Activated CD8-positive, alpha-beta memory T cell treated with anti-CD3 and anti-CD28 coated beads for 48 hours (primary cell): ENCODE measurements at regions not wholly inside any gene's neighbourhood (a gene's known extent, or its start where the extent isn't known, plus 50 kb on each side); places are given as distances from the start of the nearest gene placed in this dataset.

Source experiments
- DNase-seq, 3 experiments: peaks; one replicate each; pipeline ENCODE4 v3.0.0-alpha.2; 2020; ENCODE audit warnings: low read depth in 2 of 3, low spot score in 2 of 3

DNA sequence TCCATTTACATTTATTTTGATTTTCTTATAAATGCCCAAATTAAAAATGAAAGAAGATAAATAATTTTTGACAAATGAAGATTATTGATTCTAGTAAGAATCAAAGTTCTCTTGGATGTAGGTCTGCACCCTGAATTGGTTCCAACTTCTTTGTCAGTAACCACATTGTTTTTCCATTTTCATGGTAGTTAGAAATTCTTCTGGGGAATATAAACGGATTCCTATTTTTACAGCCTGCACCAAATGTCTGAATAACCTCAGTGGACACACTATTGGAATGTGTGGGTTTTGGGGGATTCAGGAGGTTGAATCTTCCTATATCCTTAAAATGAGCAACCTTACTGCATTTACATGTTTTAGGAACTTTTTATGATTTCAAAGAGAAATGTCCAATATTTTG, 1085.3 kb upstream of the MAP3K7 start:
- DNase-seq, result no peak

DNA sequence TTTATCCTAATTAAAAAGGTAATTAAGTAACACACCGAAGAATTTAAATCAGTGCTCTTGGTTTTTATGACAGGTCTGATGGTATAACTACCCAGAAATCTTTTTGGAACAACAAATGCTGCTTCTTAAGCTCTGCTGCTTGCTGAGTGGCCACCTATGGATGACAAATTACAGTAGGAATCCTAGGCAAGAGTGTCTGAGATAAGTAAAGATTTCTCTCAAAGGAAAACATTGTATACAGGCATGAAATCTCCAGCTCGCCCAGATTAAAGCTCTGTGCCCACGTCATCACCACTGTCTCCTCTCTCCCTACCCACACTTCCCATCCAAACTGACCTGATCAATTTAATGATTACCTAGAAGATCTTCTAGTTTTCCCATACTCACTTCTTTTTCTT, 1083.0 kb upstream of the MAP3K7 start:
- DNase-seq, result no peak

DNA sequence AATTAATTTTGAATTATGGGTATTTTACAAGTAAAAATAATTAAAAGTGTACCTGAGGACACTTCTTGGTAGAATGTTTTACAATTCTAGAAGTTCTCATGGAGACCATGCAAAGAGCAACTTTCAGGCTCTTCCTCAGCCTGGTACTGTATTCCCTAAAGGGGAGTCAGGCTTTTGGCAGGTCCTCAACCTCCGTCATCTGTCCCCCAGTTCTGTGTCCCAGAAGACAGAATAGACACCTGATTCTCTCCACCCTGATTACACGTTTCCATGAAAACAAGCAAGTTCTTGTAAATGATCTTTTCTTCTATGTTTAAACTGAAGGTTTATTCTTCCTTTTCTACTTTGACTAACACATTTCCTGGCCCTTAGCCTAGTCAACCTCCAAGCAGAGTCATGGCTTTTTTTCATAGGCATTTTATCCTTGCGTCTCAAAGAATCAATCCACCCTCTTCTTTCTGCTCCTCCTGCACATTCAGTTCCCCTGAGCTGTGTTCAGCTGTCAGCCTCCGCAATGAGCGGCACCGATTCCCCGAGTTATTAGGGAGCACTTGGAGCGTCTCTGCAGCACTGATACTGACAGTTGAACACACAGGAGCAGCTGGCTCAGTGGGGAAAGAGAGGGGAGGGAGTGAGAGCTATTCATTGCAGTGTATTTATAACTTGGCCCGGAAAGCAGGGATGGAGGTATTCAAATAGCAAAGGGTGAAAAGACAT, 1082.4 kb upstream of the MAP3K7 start:
- no peak for DNase-seq

DNA sequence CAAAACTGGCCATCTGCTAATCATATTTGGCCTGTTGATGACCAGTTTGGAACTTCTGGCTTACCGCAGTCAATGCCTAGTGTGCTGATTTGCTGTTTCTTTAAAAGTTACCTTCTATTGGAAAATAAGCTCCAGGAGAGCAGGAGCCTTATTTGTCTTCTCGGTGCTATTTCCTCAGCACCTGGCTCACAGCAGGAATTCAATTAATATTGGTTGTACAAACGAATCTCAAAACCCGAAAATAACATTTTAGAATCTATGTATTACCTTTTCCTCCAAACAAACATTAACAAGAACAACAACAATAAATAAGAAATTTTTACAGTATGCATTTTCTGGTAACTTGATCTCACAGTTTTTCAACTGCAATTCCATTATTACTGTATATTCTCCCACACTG, 1080.7 kb upstream of the MAP3K7 start:
- DNase-seq, result no peak

DNA sequence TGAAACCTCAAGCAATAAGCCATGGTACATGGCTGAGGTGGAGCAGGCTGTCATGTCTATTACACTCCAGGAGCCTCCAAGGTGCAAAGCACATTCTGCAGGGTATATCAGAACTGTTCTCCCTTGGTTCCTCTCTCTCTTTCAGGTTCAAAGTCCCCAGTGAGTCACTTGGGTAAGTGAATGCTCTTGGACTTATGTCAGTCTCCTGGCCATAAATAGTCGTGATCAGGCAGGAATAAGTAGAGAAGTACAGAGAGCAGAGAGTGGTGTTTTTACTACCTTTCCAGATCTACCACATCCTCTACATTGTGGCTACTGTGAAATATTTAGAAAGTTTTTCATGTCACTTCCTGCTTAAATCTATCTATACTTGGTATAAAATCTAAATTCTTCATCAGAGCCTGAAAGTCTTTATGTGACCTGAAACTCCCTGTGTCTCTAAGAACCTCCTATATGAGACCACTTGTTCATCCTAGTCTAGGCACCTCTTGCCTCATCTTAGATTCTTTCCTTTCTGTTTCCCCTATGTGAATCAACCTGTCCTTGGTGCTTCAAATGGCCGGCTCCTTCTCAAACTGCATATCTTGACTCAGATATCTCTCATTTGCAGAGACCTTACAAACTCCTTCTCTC, 1077.6 kb upstream of the MAP3K7 start:
- no peak for DNase-seq

DNA sequence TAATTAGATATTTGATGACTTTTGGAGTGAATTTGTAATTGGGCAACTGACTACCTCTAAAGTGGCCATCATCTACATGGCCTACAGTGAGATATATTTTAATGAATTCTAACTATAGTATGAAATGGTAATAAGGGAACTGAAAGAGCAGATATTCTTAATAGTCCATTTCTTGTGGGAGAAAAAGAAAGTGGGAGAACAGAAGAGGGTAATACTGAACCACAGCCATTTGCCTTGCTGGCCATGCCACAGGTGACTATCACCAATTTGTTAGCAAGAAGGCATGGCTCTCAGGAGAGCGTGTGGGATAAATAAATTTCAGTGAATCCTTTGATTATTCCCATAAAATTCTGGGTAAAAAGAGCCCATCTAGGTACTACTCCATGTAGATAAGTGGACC, 1074.0 kb upstream of the MAP3K7 start:
- DNase-seq, result no peak

DNA sequence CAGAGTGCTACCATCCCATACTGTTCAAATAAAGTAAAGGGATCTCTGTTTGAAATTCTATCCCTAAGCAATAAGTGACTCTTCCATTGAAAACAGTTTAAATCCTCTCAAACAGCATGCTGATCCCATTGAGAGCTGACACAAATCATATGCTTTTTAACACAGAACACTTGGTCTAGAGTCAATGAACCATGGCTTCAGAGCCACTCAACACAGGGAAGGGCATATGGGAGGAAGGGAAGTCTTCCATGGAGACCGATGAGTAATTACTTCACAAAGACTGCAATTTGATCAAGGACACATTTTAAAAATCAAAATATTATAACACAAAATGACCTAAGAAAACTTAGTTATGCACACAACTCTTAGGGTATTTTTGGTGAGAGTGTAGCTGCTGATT, 1073.0 kb upstream of the MAP3K7 start:
- DNase-seq, result no peak

DNA sequence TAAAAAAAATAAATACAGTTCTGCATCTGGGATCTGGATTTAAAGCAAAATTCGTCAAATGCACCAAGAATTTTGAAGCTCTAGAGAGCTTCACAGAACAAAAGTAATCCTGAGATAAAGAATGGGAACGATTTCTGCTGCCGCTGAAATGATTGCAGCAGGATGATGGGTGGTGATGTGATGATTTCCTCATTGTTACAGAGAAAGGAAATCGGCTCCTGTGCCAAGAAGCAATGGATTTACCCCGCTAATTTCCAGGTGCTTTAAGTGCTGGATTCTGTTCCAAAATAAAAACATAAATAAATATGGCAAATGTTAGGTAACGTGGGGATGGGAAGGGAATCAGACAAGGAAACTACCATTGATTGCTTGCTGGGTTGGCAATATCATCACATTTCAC, 1067.9 kb upstream of the MAP3K7 start:
- no peak for DNase-seq

DNA sequence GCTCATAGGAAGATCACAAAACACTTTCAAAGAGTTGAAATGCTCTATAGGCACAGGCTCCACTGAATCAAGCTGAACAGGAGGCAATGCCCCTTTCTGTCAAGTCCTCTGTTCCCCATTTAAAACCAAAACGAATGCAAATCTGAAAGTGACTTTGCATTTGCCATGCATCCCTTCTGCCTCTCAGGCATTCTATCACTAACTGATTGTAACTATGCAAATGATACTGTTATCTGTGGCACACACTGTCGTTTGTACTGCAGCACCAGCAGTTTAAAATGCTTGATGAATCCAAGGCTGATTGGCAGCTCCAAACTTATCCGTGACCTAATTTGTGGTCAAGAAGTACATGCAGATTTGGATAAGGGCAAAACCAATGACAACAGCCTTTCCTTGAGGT, 1067.5 kb upstream of the MAP3K7 start:
- no peak for DNase-seq

DNA sequence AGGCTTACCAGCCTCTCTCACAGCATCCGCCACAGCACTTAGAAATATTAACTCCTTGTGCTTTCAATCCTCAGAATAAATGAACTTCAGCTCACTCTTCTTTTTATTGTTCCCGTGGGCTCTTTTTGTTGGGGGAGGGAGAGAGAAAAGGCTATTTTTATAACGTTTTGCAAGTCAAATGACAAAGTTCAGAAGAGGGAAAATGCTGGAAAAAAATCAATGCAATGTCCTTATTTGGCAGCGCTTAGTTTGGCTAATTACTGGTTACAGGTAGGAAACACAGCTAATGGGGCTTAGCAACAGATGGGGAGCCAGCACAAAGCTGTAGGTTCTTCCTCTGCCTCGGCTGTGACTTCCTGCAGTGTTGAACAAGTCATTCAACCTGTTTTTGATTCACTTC, 1067.0 kb upstream of the MAP3K7 start:
- no peak for DNase-seq

DNA sequence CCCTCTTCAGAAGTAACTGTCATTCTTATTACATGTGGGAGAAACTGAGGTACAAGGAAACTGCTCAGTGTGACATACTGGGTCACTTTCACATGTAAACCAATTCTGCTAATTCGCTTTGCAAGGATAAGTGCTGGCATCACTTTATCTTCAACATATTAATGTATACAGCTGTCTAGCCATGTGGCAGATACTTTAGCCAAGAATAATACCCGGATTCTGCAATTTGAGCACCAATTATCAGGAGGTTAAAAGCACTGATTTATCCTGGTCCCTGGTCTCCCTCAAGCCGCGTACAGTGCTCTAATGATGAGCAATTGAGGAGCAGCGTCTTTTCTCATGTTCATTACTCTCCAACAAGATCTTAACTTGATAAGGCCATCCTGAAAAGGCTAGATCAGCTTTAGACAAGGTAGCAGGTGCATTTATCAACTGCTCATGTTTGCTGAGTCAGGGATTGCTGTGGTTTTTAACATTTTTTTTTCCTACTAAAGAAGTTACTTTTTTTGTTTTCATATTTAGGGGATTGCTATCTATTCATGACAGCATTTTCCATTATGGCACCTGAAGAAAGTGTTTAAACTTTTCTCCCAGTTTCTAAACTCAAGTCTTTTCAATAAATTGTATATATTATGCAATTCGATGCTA, 1066.3 kb upstream of the MAP3K7 start:
- DNase-seq, result no peak

DNA sequence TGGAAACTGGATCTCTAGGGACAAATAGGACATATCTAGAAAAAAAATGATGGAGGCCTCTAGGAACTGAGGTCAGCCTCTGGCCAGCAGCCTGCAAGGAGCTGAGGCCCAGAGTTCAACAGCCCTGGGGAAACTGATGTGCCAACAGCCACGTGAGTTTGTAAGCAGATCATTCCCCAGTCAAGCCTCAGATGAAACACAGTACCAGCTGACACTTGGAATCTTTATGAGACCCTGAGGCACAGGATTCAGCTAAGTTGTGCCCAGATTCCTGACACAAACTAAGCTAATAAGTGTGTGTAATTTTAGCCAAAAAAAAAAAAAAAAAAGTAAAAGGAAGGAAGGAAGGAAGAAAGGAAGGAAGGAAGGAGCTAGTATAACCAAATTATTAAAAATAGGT, 1059.8 kb upstream of the MAP3K7 start:
- DNase-seq, result no peak

DNA sequence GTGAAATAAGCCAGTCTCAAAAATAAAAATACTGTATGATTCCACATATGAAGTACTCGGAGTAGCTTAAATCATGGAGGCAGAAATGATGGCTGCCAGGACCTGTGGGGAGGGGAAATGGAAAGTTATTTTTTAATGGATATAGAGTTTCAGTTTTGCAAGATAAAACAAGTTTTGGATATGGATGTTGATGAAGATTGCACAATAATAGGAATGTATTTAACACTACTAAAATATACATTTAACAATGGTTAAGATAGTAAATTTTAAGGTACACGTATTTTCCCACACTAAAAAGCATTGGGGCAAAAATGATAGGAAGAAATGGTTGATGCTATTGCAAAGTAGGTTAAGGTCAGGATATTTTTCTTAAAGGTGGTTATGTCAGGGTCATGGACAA, 1058.9 kb upstream of the MAP3K7 start:
- DNase-seq, result no peak

DNA sequence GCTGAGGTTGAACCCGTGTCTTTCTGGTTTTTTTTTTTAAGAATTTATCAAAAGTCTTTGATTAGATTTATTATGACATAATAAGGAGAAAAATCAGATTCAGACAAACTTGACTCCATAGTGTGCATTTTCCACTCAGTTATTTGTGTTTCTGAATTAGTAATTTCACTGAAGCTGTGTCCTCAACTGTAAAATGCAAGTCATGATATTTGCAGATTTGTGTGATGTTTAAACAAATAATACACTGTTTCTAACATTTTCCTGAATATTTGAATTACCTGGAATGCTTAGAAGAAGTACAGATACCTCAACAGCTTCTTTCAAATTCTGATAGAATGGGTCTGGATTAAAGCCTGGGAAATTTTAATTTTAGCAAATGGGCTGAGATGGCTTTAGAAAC, 1050.3 kb upstream of the MAP3K7 start:
- DNase-seq, result no peak

DNA sequence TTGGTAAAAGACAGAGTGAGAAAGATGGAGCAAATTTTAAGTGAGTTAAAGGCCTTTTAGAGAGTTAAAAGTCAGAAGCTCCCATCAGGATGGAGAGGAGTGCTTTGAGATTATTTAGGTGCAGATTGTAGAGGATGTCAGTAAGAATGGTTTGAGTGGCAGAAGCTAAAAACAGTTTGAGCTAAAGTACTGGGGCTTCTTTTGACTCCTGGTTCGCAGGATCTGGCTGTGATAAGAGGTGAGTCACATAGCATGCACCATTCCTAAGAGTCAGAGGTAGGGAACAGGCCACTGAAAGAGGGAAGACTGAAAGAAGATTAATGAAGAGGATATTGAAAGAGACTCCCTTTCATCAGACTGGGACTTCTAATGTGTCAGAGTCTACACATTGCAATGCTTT, 1047.9 kb upstream of the MAP3K7 start:
- DNase-seq, result no peak

DNA sequence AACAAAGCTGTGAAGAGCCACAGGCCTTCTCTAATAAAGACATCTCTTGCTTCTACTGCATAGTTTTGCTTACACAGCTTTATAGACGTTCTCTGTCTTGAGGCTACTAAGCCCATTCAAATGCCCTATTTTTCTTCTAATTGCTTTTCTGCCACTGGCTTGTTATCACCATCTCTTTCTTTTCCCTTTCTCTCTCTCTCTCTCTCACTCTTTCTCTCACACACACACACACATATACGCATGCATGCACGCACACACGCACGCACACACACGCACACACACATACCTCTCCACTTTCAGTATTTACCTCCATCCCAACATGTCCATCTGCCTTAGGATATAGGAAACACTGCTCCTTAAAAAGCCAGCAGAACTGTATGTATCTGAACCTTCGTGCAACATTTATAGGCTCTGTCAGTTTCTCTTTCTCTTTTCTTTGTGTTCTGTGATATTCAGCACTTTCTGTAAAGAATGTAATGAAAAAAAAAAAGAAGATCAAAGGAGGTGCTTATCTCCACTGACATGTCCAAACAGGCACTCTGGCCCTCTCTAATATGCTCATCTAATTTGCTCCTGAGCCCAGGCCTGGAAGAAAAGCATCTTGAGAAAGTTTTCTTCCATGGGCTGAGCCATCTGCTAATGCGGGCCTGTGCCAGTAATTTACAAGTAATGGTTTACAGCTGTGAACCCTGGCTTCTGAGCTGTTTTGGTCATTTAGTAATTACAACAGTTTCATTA, 1046.7 kb upstream of the MAP3K7 start:
- DNase-seq, result no peak

DNA sequence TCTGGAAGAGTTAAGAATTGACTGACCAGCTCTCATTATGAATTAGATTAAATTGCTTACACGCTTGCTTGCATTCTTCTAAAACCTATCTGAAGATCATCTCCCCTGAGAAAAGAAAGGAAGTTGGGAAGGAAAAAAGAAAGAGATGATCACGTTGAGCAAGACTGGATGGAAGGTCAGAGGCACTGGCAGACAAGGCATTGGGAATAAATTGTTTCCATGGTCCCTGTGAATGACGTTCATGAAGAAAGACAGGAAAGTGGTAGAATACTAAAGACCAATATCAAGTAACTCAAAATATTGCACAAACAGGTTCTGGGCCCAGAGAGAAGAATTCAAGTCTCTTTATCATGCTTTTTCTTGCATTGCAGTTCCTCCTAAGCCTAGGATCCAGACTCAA, 1045.4 kb upstream of the MAP3K7 start:
- DNase-seq, result no peak

DNA sequence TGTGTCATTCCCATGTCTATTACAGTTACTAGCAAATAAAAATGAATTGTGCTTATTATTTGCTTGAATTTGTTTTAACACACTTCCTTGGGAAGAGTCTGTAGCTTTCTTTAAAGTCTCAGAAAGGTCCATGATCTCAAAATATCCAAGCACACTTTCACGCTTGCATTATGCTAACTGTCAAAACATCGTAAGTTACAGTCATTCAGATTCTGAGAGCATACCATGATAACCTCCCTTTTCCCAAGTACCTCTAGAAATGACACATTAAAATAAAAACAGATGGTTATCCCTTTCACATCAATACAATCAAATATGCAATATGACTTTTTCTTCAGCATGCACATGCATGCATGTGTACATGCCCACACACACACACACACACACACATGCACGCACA, 1044.4 kb upstream of the MAP3K7 start:
- no peak for DNase-seq

DNA sequence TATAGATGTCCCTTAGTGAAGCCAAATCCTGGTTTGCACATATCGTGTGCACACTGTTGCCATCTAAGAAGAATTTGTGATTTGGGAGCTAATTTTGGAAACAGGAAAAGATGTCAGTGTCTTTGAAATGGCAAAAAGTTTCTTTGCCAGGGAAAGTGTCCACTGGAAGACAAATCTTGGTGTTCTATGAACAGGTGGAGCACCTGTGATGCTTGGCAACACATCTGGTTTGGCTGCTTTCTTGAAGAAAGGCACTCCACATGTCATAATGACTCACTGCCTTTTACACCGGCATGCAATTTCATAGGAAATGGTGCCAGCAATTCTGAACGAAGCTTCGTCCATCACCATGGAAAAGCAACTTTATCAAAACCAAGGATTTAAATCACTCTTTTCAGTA, 1040.0 kb upstream of the MAP3K7 start:
- no peak for DNase-seq

DNA sequence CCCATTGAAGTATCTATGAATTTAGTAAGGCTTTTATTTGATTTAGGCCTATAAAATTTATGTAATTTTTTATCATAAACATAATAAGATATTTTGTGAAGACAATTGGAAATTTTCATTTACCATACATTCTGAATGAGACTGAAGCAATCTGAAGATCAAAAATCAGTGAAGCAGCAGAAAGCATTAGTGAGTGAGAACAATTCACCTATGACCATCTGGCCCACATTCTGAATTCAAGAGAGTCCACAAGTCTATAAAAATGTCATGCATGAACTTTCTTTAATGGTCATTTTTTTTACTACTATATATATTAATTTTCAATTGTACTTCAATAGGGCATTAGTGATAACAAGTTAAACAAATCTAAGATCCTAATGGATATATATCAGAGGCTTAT, 1026.6 kb upstream of the MAP3K7 start:
- DNase-seq, result no peak

DNA sequence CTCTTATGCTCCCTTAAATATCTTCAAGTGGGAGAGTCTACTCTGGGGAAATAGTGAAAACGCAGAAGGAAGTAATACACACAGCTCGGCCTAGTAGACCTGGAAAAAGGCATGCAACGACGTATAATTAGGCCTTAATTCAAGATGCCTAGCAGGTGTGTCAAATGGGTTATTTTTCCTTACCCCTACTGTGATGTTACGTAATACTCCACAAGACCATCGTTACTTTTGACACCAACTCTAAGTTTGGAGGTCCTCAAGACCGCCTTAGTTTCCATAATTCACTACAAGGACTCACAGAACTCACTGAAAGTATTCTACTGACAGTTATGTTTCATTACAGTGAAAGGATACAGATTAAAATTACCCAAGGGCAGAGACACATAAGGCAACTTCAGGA, 1024.3 kb upstream of the MAP3K7 start:
- DNase-seq, result no peak

DNA sequence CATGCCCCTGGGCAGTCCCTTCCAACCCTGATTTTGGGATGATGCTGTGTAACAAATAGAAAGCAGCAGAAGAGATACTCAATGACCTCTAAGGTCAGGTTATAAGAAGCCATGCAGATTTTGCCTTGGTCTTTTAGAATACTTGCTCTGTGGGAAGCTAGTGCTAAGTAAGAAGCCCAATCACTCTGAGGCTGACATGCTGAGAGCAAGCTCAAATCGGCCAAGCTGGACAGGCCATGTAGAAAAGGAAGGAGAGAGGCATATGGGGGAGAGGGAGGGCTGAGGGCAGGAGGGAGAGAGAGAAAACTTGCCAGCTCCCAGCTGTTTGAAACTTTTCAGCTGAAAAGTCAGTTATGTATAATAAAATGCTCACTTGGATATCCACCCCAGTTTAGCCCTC, 1021.6 kb upstream of the MAP3K7 start:
- DNase-seq, result no peak
